Duodenal mucosa (tissue), 2 donors: ENCODE measurements at regions not wholly inside any gene's neighbourhood (a gene's known extent, or its start where the extent isn't known, plus 50 kb on each side); places are given as distances from the start of the nearest gene placed in this dataset.
"Not testable (repeated sequence)": the region's sequence is repeated elsewhere in the genome, so short reads cannot be mapped to it uniquely, and the experiment has no call there.

Source experiments
- H3K27ac ChIP-seq: one replicate; pipeline ENCODE4 v1.7.0; 2013; ENCODE audit warnings: low read depth, low read length
- H3K27me3 ChIP-seq, 2 donors: one replicate each; pipeline ENCODE4 v1.7.0; 2013; ENCODE audit warnings: low read length in 2 of 2, control low read depth in 1 of 2; ENCODE audit not compliant: insufficient read depth in 2 of 2, control insufficient read depth in 1 of 2
- H3K36me3 ChIP-seq, 2 donors: one replicate each; pipeline ENCODE4 v1.7.0; 2013; ENCODE audit warnings: low read length in 2 of 2, control low read depth in 1 of 2; ENCODE audit not compliant: insufficient read depth in 2 of 2, control insufficient read depth in 1 of 2
- H3K4me1 ChIP-seq, 2 donors: one replicate each; pipeline ENCODE4 v1.7.0; 2013; ENCODE audit warnings: low read length in 2 of 2, control low read depth in 1 of 2; ENCODE audit not compliant: insufficient read depth in 2 of 2, control insufficient read depth in 1 of 2
- H3K4me3 ChIP-seq, 2 donors: one replicate each; pipeline ENCODE4 v1.7.0; 2013; ENCODE audit warnings: low read length in 2 of 2, low read depth in 1 of 2
- H3K9ac ChIP-seq, 2 donors: one replicate each; pipeline ENCODE4 v1.7.0; 2013; ENCODE audit warnings: low read length in 2 of 2, low read depth in 1 of 2
- H3K9me3 ChIP-seq, 2 donors: one replicate each; pipeline ENCODE4 v1.7.0; 2013; ENCODE audit warnings: low read length in 2 of 2, control low read depth in 1 of 2; ENCODE audit not compliant: control insufficient read depth in 1 of 2

DNA sequence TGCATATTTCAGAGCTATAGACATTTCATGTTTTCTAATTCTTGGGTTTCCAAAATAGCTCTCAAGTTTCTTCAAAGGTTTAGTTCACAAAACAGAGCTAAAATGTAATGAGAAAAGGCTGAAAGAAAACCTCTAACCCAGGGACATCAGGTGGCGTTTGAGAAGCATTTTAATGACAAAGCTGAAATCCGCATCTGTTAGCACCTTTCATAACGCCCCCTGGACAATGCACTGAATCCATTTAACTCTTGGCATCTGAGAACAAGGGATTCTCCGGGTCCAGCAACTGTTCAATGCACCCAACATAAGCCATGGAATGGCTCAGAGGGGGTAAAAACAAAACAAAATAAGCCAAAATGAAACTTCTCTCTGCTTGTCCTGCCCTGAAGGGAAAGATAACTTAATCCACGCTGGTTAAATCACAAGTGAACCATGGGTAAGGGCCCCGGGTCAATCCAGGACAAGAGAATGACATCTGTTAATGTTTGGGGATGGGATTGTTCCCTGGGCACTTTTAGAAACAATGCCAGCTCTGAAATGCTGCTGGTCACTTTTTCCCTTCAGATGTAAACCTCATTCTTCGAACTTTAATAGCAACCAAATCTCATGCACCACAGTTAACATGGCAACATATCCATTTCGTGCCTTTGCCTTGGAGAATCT is 466.2 kb upstream of the ADAMTS9 start:
- Histone ChIP-seq H3K27ac (no peak overlapping the region), H3K9me3 (no peaks in the 10 kb centered on the region), H3K36me3 (no peaks in the 10 kb centered on the region), H3K4me3 (no peak overlapping the region), H3K27me3 (no peaks in the 10 kb centered on the region), H3K4me1 (no peaks in the 10 kb centered on the region), H3K9ac (no peak overlapping the region)

DNA sequence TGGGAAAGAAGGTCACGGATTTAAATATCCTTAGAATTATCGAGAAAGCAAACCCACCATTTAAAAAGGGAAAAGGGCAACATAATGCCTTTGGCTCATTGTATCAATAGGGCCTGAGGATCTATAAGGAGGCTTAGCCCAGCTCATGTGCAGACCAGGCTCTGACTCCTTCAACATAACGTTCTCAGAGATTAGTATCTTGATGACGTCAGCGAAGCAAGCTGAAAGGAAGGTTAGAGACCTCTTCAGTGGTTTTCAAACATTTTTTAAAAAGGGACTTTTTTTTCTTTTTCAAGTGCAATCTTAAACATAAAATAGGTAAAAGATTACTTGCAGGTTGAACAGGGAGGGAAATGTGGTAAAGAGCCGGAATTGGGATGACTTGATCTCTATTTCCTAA is 463.9 kb upstream of the ADAMTS9 start:
- H3K27ac ChIP-seq, result no peak overlapping the region
- H3K9ac ChIP-seq, result no peak overlapping the region
- no peak overlapping the region for H3K4me3 ChIP-seq
- H3K4me1 ChIP-seq, result no peaks in the 10 kb centered on the region
- no peaks in the 10 kb centered on the region for H3K9me3 ChIP-seq
- H3K27me3 ChIP-seq, result no peaks in the 10 kb centered on the region
- no peaks in the 10 kb centered on the region for H3K36me3 ChIP-seq

DNA sequence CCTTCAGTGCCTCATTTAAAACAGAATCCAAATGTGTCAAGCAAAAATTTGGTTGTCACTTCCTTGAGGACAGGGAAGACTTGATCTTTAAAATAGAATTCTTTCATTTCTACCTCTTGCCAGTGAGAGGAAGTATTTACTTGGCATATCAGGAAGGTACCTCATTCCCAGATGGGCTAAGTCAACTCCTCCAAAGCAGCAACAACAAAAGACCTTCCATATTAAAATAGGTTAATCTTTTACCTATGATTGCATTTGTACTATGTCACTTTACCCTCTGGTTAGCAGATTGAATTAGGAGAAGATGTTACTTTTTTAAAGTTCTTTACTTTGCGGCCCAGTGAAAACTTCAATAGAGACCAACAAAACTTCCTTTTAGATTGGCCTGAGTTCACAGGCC is 462.1 kb upstream of the ADAMTS9 start:
- no peak overlapping the region for H3K4me3 ChIP-seq
- no peaks in the 10 kb centered on the region for H3K27me3 ChIP-seq
- H3K27ac ChIP-seq, result no peak overlapping the region
- no peaks in the 10 kb centered on the region for H3K9me3 ChIP-seq
- H3K36me3 ChIP-seq, result no peaks in the 10 kb centered on the region
- H3K4me1 ChIP-seq, result no peaks in the 10 kb centered on the region
- no peak overlapping the region for H3K9ac ChIP-seq

DNA sequence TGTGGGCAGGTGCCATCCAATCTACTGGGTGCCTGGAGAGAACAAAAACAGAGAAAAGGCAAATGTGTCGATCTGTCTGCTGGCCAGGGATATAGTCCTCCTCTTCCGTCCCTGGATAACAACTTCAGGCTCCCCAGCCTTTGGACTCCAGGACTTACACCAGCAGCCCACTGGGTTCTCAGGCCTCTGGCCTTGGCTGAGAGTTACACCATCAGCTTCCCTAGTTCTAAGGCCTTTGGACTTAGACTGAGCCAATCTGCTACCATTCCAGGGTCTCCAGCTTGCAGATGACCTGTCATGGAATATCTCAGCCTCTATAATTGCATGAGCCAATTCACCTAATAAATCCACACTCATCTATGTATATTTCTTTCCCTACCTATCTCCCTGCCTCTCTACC is 460.9 kb upstream of the ADAMTS9 start:
- Histone ChIP-seq H3K27ac (no peak overlapping the region), H3K36me3 (no peaks in the 10 kb centered on the region), H3K27me3 (no peaks in the 10 kb centered on the region), H3K9me3 (no peaks in the 10 kb centered on the region), H3K4me3 (no peak overlapping the region), H3K4me1 (no peaks in the 10 kb centered on the region), H3K9ac (no peak overlapping the region)

DNA sequence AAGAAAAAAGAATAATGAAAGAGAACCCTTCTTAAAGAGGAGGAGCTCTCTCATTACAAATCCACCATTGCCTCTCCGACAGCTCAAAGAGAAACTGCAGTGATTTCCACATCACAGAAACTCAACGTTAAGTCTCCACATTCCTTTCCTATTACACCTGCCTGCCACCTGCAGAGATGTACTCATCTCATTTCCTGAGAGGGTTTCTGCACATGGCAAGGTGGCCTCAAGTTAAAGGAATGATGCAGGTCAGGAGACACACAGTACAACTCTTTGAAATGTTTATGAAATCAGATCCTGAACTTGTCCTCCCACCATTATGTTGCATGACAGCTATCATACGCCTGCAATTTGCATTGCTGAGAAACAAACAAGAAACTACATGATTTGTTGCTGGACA is 458.4 kb upstream of the ADAMTS9 start:
- H3K4me3 ChIP-seq, result no peak overlapping the region
- H3K9ac ChIP-seq, result no peak overlapping the region
- H3K9me3 ChIP-seq, result no peaks in the 10 kb centered on the region

DNA sequence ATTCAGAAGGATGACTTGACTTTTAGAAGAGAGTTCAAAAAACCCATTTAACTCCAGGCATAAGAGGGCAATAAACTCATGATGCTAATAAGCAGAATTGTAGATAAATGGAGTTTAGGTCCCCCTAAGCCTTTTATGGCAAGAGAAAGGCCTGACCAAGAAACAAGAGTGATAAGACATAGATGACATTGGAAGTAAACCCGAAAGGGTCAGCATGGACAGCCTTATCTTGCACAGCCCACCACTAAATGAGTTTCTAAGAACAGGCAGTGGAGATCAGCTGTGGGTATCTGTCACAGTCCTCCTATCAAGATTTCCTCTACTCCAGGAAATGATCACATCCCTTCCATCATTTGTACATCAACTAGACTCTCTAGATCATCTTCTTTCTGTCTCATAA is 457.9 kb upstream of the ADAMTS9 start:
- no peaks in the 10 kb centered on the region for H3K36me3 ChIP-seq
- no peaks in the 10 kb centered on the region for H3K27me3 ChIP-seq
- H3K4me3 ChIP-seq, result no peak overlapping the region
- H3K27ac ChIP-seq, result no peak overlapping the region
- no peaks in the 10 kb centered on the region for H3K9me3 ChIP-seq
- no peak overlapping the region for H3K9ac ChIP-seq
- no peaks in the 10 kb centered on the region for H3K4me1 ChIP-seq

More for the DNA sequence above, 458.4 kb upstream of the ADAMTS9 start:
- H3K36me3 ChIP-seq, result no peaks in the 10 kb centered on the region
- no peak overlapping the region for H3K27ac ChIP-seq
- no peaks in the 10 kb centered on the region for H3K4me1 ChIP-seq
- no peaks in the 10 kb centered on the region for H3K27me3 ChIP-seq

DNA sequence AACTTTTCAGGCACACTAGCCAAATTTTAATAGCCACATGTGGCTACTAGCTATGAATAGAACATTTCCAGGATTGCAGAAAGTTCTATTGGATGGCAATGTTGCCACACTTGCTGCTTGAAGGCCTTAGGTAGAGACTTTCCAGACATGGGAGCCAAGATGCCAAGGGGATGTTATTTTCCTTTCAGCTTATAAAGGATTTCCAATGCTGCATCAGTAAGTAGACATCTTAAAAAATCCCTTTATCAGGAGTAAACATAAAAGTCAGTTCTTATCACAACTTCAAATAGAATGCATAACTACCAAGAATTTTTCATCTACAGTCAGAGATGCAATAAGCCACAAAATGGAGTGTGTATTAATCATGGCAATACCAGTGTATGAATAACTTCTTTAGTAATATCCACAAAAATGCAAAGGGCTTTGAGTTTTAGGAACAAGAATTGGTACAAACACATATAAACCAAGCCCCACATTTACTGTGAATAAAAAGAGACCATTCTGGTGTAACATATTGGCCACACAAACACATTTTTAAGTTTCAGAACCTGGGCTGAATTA is 457.1 kb upstream of the ADAMTS9 start:
- Histone ChIP-seq H3K4me1 (no peaks in the 10 kb centered on the region), H3K36me3 (no peaks in the 10 kb centered on the region), H3K27ac (no peak overlapping the region), H3K4me3 (no peak overlapping the region), H3K9me3 (no peaks in the 10 kb centered on the region), H3K9ac (no peak overlapping the region), H3K27me3 (no peaks in the 10 kb centered on the region)

DNA sequence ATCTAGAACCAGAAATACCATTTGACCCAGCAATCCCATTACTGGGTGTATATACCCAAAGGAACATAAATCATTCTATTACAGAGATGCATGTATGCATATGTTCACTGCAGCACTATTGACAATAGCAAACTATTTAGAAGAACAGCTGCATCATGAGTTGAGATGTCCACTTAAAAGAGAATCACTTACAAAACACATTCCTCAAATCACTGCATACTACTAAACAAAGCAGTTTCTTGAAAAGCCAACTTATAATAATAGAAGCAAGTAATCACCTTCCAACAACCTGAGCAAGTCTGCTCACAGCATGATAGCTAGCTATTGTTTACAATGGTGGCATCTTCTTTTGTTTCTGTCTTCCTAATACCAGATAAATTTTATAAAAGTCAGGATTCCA is 454.7 kb upstream of the ADAMTS9 start:
- no peak overlapping the region for H3K9ac ChIP-seq
- no peaks in the 10 kb centered on the region for H3K4me1 ChIP-seq
- H3K27ac ChIP-seq, result no peak overlapping the region
- H3K4me3 ChIP-seq, result no peak overlapping the region
- no peaks in the 10 kb centered on the region for H3K9me3 ChIP-seq
- no peaks in the 10 kb centered on the region for H3K36me3 ChIP-seq
- H3K27me3 ChIP-seq, result no peaks in the 10 kb centered on the region

DNA sequence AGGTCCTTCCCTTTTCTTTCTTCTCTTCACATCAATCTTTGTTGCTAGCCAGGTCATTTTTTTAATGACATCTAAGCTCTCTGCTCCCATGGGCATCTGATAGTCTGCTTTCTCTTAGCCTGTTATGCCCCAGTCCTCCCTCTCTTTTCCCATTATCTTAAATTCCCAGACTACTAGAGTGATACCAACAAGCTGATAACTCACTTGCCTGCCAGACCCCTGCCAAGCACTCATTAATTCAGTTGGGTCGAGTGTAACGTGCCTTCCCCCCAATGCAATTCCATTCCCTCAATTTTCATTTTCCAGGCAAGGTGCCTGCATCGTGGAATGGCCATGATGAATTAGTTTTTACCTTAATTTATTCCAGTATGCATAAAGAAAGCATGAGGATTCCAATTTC is 450.8 kb upstream of the ADAMTS9 start:
- Histone ChIP-seq H3K27ac (no peak overlapping the region), H3K9ac (no peak overlapping the region), H3K27me3 (no peaks in the 10 kb centered on the region), H3K9me3 (no peaks in the 10 kb centered on the region), H3K36me3 (no peaks in the 10 kb centered on the region), H3K4me1 (no peaks in the 10 kb centered on the region), H3K4me3 (no peak overlapping the region)

DNA sequence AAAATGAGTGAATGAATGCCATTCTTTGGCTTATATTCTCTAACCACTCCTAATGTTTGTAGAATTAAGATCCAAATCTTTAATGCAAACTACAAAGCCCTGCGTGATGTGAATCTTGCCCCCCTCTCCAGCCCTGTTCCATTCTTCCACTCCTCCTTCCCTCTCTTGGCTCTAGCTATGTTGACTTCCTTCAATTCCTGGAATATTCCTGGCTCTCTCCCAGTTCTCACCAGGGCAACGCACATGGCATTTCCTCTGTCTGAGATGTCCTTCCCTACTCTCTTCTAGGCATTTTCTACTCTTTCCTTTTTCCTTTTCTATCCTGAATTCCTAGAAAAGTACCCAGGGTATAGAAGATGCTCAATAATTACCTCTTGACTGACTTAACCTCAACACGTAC is 446.0 kb upstream of the ADAMTS9 start:
- not testable (repeated sequence) for H3K4me3 ChIP-seq, H3K36me3 ChIP-seq, H3K27me3 ChIP-seq, H3K27ac ChIP-seq, H3K9ac ChIP-seq, H3K4me1 ChIP-seq, H3K9me3 ChIP-seq

DNA sequence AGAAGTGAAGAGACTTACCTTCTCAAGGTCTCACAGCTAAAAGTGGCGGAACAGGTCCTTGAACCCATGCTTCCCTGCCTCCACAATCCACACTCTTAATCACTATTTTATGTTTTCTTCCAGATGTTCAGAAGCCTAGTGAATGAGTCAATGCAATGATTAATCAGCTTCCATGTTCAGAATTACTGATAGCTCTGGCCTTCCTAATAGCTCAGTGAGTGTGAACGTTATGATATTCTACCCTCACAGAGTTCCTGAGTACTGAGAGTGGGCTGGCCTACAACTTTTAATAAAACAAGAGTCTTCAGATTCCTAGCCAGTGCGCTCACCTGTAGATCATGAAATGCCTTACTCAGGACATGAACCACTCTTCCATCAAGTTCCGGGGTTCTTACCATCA is 443.0 kb upstream of the ADAMTS9 start:
- Histone ChIP-seq H3K27me3 (no peaks in the 10 kb centered on the region), H3K36me3 (no peaks in the 10 kb centered on the region), H3K27ac (no peak overlapping the region), H3K9ac (no peak overlapping the region), H3K9me3 (no peaks in the 10 kb centered on the region), H3K4me1 (no peaks in the 10 kb centered on the region), H3K4me3 (no peak overlapping the region)
